Mesenchymal stem cell (in vitro differentiated cells and primary cell): ENCODE measurements at regions not wholly inside any gene's neighbourhood (a gene's known extent, or its start where the extent isn't known, plus 50 kb on each side); places are given as distances from the start of the nearest gene placed in this dataset.
"Not testable (repeated sequence)": the region's sequence is repeated elsewhere in the genome, so short reads cannot be mapped to it uniquely, and the experiment has no call there.

Experiments used
- DNase-seq: peaks from one replicate; pipeline ENCODE4 v3.0.0-alpha.2; 2013
- H2AFZ ChIP-seq: one replicate; pipeline ENCODE4 v1.6.1; 2013; ENCODE audit warnings: low read depth, mild to moderate bottlenecking, control low read depth, inconsistent platforms, low read length, moderate library complexity
- H2AK5ac ChIP-seq: 2 replicates; pipeline ENCODE4 v1.6.1; 2013; ENCODE audit warnings: low read length, moderate library complexity, mild to moderate bottlenecking, inconsistent platforms; ENCODE audit not compliant: severe bottlenecking
- H2BK120ac ChIP-seq: one replicate; pipeline ENCODE4 v1.6.1; 2013; ENCODE audit warnings: low read depth, mild to moderate bottlenecking, inconsistent platforms, low read length, moderate library complexity
- H2BK12ac ChIP-seq, 2 experiments: one replicate each; pipeline ENCODE4 v1.6.1; 2013; ENCODE audit warnings: inconsistent platforms in 2 of 2, low read length in 2 of 2, mild to moderate bottlenecking in 2 of 2, moderate library complexity in 2 of 2, control low read depth in 1 of 2
- H2BK15ac ChIP-seq: one replicate; pipeline ENCODE4 v1.6.1; 2013; ENCODE audit warnings: mild to moderate bottlenecking, low read depth, inconsistent platforms; ENCODE audit not compliant: poor library complexity, severe bottlenecking
- H2BK5ac ChIP-seq: 2 replicates; pipeline ENCODE4 v1.6.1; 2013; ENCODE audit warnings: low read depth, mild to moderate bottlenecking, low read length, control low read depth, inconsistent platforms; ENCODE audit not compliant: poor library complexity, severe bottlenecking
- H3K14ac ChIP-seq, 2 experiments: one replicate each; pipeline ENCODE4 v1.6.1; 2013; ENCODE audit warnings: inconsistent platforms in 2 of 2, low read length in 2 of 2, control low read depth in 1 of 2, mild to moderate bottlenecking in 1 of 2, moderate library complexity in 1 of 2
- H3K18ac ChIP-seq, 2 experiments: one replicate each; pipeline ENCODE4 v1.6.1; 2013; ENCODE audit warnings: inconsistent platforms in 2 of 2, low read length in 2 of 2, control low read depth in 1 of 2, low read depth in 1 of 2, mild to moderate bottlenecking in 1 of 2
- H3K23ac ChIP-seq, 2 experiments: one replicate each; pipeline ENCODE4 v1.6.1; 2013; ENCODE audit warnings: inconsistent platforms in 2 of 2, low read length in 2 of 2, mild to moderate bottlenecking in 2 of 2, moderate library complexity in 2 of 2, control low read depth in 1 of 2
- H3K27ac ChIP-seq: 2 replicates; pipeline ENCODE4 v1.5.1; 2013; ENCODE audit warnings: mild to moderate bottlenecking, moderate library complexity, low read length, control low read depth, inconsistent platforms; ENCODE audit not compliant: poor library complexity, severe bottlenecking
- H3K27me3 ChIP-seq, 2 experiments: 2 replicates each; pipeline versions ENCODE4 v1.6.1 to v1.7.0; 2013; ENCODE audit warnings: low read length in 2 of 2, mild to moderate bottlenecking in 2 of 2, moderate library complexity in 2 of 2, control low read depth in 1 of 2, inconsistent platforms in 1 of 2; ENCODE audit not compliant: control insufficient read depth in 1 of 2, insufficient read depth in 1 of 2
- H3K36me3 ChIP-seq, 2 experiments: 2 replicates each; pipeline versions ENCODE4 v1.6.1 to v1.7.0; 2013; ENCODE audit warnings: low read length in 2 of 2, control low read depth in 1 of 2, inconsistent platforms in 1 of 2, low read depth in 1 of 2, mild to moderate bottlenecking in 1 of 2; ENCODE audit not compliant: insufficient read depth in 2 of 2, control insufficient read depth in 1 of 2
- H3K4ac ChIP-seq, 2 experiments: one replicate each; pipeline ENCODE4 v1.6.1; 2013; ENCODE audit warnings: inconsistent platforms in 2 of 2, low read length in 2 of 2, mild to moderate bottlenecking in 2 of 2, moderate library complexity in 2 of 2, control low read depth in 1 of 2, low read depth in 1 of 2
- H3K4me1 ChIP-seq: 2 replicates; pipeline ENCODE4 v1.6.1; 2013; ENCODE audit warnings: low read depth, low read length, control low read depth; ENCODE audit not compliant: control insufficient read depth, insufficient read depth
- H3K4me2 ChIP-seq: 2 replicates; pipeline ENCODE4 v1.6.1; 2013; ENCODE audit warnings: low read length, mild to moderate bottlenecking, inconsistent platforms; ENCODE audit not compliant: poor library complexity, severe bottlenecking
- H3K4me3 ChIP-seq, 2 experiments: 2 replicates each; pipeline versions ENCODE4 v1.5.1 to v1.7.0; 2013; ENCODE audit warnings: low read length in 2 of 2, mild to moderate bottlenecking in 2 of 2, control low read depth in 1 of 2, low read depth in 1 of 2; ENCODE audit not compliant: insufficient read depth in 1 of 2
- H3K79me1 ChIP-seq: replicated peaks from 2 replicates; pipeline ENCODE4 v1.6.1; 2013; ENCODE audit warnings: mild to moderate bottlenecking, control low read depth, low read length, inconsistent platforms; ENCODE audit not compliant: poor library complexity, severe bottlenecking
- H3K9ac ChIP-seq: 2 replicates; pipeline ENCODE4 v1.7.0; 2013; ENCODE audit warnings: mild to moderate bottlenecking, low read length, moderate library complexity
- H3K9me3 ChIP-seq: 2 replicates; pipeline ENCODE4 v1.7.0; 2013; ENCODE audit warnings: mild to moderate bottlenecking, low read length; ENCODE audit not compliant: control insufficient read depth
- H4K8ac ChIP-seq: one replicate; pipeline ENCODE4 v1.6.1; 2013; ENCODE audit warnings: inconsistent platforms, mild to moderate bottlenecking, low read length, moderate library complexity
- H4K91ac ChIP-seq: one replicate; pipeline ENCODE4 v1.6.1; 2013; ENCODE audit warnings: mild to moderate bottlenecking, low read length, inconsistent platforms
- whole genome bisulfite sequencing: methylation state at CpG from one replicate; pipeline ENCODE4 v1.1.7; 2013; ENCODE audit warnings: mixed read lengths; 5-methylcytosine and 5-hydroxymethylcytosine counted together

DNA sequence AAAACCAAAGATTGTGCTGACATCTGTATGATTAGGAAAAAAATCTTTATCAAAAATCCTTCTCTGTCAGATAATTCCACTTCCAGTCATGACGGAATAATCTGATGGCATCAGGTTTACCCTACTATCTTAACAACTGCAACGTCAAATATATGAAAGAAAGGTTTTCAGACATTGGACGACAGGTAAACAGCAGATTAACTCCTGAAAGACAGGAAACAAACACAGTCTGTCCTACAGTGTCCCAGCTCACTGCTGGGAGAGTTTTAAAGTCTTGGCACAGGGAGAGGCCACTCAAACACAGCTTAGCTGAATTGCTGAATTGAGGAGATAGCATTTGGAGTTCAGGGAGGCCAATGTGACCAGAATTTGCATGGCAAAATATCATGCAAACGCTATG lies 186.3 kb upstream of the KCTD7 start:
- H2BK12ac ChIP-seq = peak overlapping the region in 1 of 2 experiments; percentile 54

DNA sequence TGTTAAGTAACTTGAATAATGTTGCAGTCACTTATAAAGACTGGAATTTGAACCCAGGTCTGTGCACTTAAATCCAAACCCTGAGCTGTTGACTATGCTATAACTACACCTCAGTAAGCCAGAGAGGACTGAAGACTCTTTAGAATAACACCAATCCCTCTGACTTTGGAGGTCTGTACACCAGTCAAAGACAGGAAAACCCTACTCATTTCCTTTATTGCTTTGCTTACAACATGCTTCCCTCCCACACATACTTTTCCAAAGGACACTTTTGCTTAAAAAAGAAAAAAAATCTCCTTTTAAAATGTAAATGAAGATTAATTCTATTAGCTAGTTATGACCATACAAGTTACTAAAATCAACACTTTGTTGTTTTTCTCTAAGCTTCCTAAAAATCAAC lies 184.7 kb upstream of the KCTD7 start:
- H2BK120ac ChIP-seq = no peak overlapping the region

More for the DNA sequence above, 186.3 kb upstream of the KCTD7 start:
- DNase-seq = no peak
- H2BK15ac ChIP-seq = no peak overlapping the region
- peaks cover 1% of the 10 kb centered on the region for H3K4me1 ChIP-seq
- H3K4ac ChIP-seq = no peak overlapping the region
- H3K23ac ChIP-seq = no peak overlapping the region
- H3K27me3 ChIP-seq = no peaks in the 10 kb centered on the region
- no peak overlapping the region for H2AFZ ChIP-seq
- no peak overlapping the region for H3K27ac ChIP-seq
- H3K9me3 ChIP-seq = no peaks in the 10 kb centered on the region
- WGBS = 68% methylated on average over 4 of the region's 4 CpGs
- peaks cover 0 to 3% of the 10 kb centered on the region in 2 experiments for H3K36me3 ChIP-seq
- H3K79me1 ChIP-seq = no peaks in the 10 kb centered on the region
- H3K4me3 ChIP-seq = no peak overlapping the region
- no peak overlapping the region for H2BK5ac ChIP-seq
- no peak overlapping the region for H3K4me2 ChIP-seq
- no peak overlapping the region for H4K91ac ChIP-seq
- no peak overlapping the region for H2AK5ac ChIP-seq
- no peak overlapping the region for H3K9ac ChIP-seq
- no peak overlapping the region for H4K8ac ChIP-seq
- H2BK120ac ChIP-seq = no peak overlapping the region
- H3K18ac ChIP-seq = peak overlapping the region in 1 of 2 experiments; percentile 75
- H3K14ac ChIP-seq = no peak overlapping the region

GRCh38 chr7:66447007-66447406 lies 181.7 kb upstream of the KCTD7 start:
- not testable (repeated sequence) for H3K14ac ChIP-seq, H2BK120ac ChIP-seq, H3K27me3 ChIP-seq, H2AFZ ChIP-seq, H3K9ac ChIP-seq, H2BK5ac ChIP-seq, H3K18ac ChIP-seq, H3K79me1 ChIP-seq, H2BK12ac ChIP-seq, H3K4ac ChIP-seq, H4K8ac ChIP-seq, H2AK5ac ChIP-seq, H4K91ac ChIP-seq, H3K4me2 ChIP-seq, H3K4me1 ChIP-seq, H3K27ac ChIP-seq, H2BK15ac ChIP-seq, H3K36me3 ChIP-seq, H3K4me3 ChIP-seq, H3K9me3 ChIP-seq, H3K23ac ChIP-seq
- WGBS = 88% methylated on average over 2 of the region's 2 CpGs
- peak; percentile 28 for DNase-seq

More for the DNA sequence above, 184.7 kb upstream of the KCTD7 start:
- Histone ChIP-seq H2AFZ (no peak overlapping the region), H3K4me1 (peaks cover 1% of the 10 kb centered on the region), H3K27ac (no peak overlapping the region), H2BK12ac (no peak overlapping the region), H3K4me3 (no peak overlapping the region), H2BK15ac (no peak overlapping the region), H3K36me3 (peaks cover 3 to 5% of the 10 kb centered on the region in 2 experiments), H2AK5ac (no peak overlapping the region), H4K91ac (no peak overlapping the region), H3K9me3 (no peaks in the 10 kb centered on the region), H3K9ac (no peak overlapping the region), H3K79me1 (no peaks in the 10 kb centered on the region), H2BK5ac (no peak overlapping the region), H3K4me2 (no peak overlapping the region), H4K8ac (no peak overlapping the region), H3K4ac (no peak overlapping the region), H3K18ac (no peak overlapping the region), H3K14ac (no peak overlapping the region), H3K27me3 (no peaks in the 10 kb centered on the region), H3K23ac (no peak overlapping the region)
- DNase-seq = no peak

GRCh38 chr7:66450814-66451213 lies 177.9 kb upstream of the KCTD7 start:
- H2AK5ac ChIP-seq, H2BK12ac ChIP-seq, H3K27ac ChIP-seq, H3K9ac ChIP-seq, H3K9me3 ChIP-seq, H4K8ac ChIP-seq, H3K27me3 ChIP-seq, H2AFZ ChIP-seq, H3K18ac ChIP-seq, H3K4ac ChIP-seq, H3K4me2 ChIP-seq, H3K23ac ChIP-seq, H2BK5ac ChIP-seq, H3K79me1 ChIP-seq, H3K4me3 ChIP-seq, H3K36me3 ChIP-seq, H3K4me1 ChIP-seq, H2BK15ac ChIP-seq, H3K14ac ChIP-seq, H2BK120ac ChIP-seq: not testable (repeated sequence)
- DNase-seq = peak; percentile 17
- peak overlapping the region; percentile 27 for H4K91ac ChIP-seq
- WGBS = 81% methylated on average over 2 of the region's 2 CpGs
